Fibroblast of lung (primary cell): ENCODE measurements at regions not wholly inside any gene's neighbourhood (a gene's known extent, or its start where the extent isn't known, plus 50 kb on each side); places are given as distances from the start of the nearest gene placed in this dataset.
A peak's percentile ranks its signal among the peaks of the same experiment; 100 is the strongest.

ENCODE experiments used
- DNase-seq, 2 donors: peaks; one replicate each; pipeline versions ENCODE4 v3.0.0 to v3.0.0-alpha.2; 2010; ENCODE audit warnings: low read depth in 2 of 2
- H2AFZ ChIP-seq: 2 replicates; pipeline ENCODE4 v1.5.1; 2012; ENCODE audit warnings: low read length, control low read depth, inconsistent platforms
- H3K27ac ChIP-seq: 2 replicates; pipeline ENCODE4 v1.5.1; 2011; ENCODE audit warnings: low read length, control low read depth; ENCODE audit not compliant: insufficient read depth
- H3K27me3 ChIP-seq: 2 replicates; pipeline ENCODE4 v1.5.1; 2011; ENCODE audit warnings: mild to moderate bottlenecking, low read length; ENCODE audit not compliant: control insufficient read depth, insufficient read depth
- H3K36me3 ChIP-seq: 2 replicates; pipeline ENCODE4 v1.5.1; 2011; ENCODE audit warnings: low read length; ENCODE audit not compliant: control insufficient read depth, insufficient read depth
- H3K4me1 ChIP-seq: 2 replicates; pipeline ENCODE4 v1.5.1; 2011; ENCODE audit warnings: low read length; ENCODE audit not compliant: control insufficient read depth, insufficient read depth; ENCODE audit errors: extremely low read depth
- H3K4me2 ChIP-seq: 2 replicates; pipeline ENCODE4 v1.5.1; 2011; ENCODE audit warnings: low read length, control low read depth; ENCODE audit not compliant: insufficient read depth; ENCODE audit errors: extremely low read depth
- H3K4me3 ChIP-seq, 4 experiments: fragments of 200-600 bp in 1 of 4; sonication (generic) in 1 of 4; replicated peaks in 1 of 4; 2 replicates each; pipeline ENCODE4 v1.5.1; 2011 to 2016; ENCODE audit warnings: low read length in 4 of 4, low read depth in 3 of 4, mild to moderate bottlenecking in 3 of 4, control low read depth in 2 of 4, inconsistent platforms in 1 of 4, mixed read lengths in 1 of 4; ENCODE audit not compliant: insufficient read depth in 1 of 4; ENCODE audit errors: control extremely low read depth in 1 of 4
- H3K79me2 ChIP-seq: 2 replicates; pipeline ENCODE4 v1.5.1; 2012; ENCODE audit warnings: mild to moderate bottlenecking, low read length, inconsistent platforms; ENCODE audit not compliant: control insufficient read depth, insufficient read depth
- H3K9ac ChIP-seq: 2 replicates; pipeline ENCODE4 v1.5.1; 2011; ENCODE audit warnings: mild to moderate bottlenecking, low read length, control low read depth; ENCODE audit not compliant: insufficient read depth
- H3K9me3 ChIP-seq: 2 replicates; pipeline ENCODE4 v1.5.1; 2012; ENCODE audit warnings: low read depth, low read length; ENCODE audit not compliant: control insufficient read depth, insufficient read depth
- H4K20me1 ChIP-seq: 2 replicates; pipeline ENCODE4 v1.5.1; 2011; ENCODE audit warnings: low read length; ENCODE audit not compliant: control insufficient read depth, insufficient read depth; ENCODE audit errors: extremely low read depth
- EZH2 ChIP-seq: IDR thresholded peaks from 2 replicates; pipeline ENCODE4 v1.5.1; 2012; ENCODE audit warnings: low read length, control low read depth, mild to moderate bottlenecking; ENCODE audit errors: missing control alignments
- TF ChIP-seq, protein P1 (sequence below), 2 donors: IDR thresholded peaks in 1 of 2; conservative IDR thresholded peaks in 1 of 2; 1 replicate in 1 of 2; 2 replicates in 1 of 2; pipeline ENCODE4 v1.5.1; 2011 to 2012; ENCODE audit warnings: low read length in 2 of 2, control low read depth in 1 of 2, inconsistent platforms in 1 of 2, low read depth in 1 of 2, mild to moderate bottlenecking in 1 of 2

DNA sequence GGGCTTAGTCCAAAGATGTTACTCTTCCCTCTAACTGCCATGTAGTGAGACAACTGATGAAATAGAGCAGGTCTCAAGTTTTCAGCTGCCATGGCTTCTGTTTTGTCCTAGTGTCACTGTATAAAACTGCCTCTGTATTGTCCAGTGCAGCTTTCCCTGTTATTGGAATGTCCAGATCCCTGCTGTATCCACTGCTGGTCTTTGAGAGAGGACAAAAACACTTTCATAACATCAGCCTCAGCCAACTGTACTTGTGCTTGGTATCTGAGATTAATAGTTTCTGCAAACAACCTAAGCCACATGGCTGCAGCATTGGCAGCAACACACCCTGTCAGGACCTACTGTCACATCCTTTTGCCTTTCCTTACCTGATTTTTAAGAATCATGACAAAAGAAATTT lies 480.2 kb downstream of the LPIN1 start:
- no peak overlapping the region for H3K4me3 ChIP-seq
- TF ChIP-seq, protein P1, sequence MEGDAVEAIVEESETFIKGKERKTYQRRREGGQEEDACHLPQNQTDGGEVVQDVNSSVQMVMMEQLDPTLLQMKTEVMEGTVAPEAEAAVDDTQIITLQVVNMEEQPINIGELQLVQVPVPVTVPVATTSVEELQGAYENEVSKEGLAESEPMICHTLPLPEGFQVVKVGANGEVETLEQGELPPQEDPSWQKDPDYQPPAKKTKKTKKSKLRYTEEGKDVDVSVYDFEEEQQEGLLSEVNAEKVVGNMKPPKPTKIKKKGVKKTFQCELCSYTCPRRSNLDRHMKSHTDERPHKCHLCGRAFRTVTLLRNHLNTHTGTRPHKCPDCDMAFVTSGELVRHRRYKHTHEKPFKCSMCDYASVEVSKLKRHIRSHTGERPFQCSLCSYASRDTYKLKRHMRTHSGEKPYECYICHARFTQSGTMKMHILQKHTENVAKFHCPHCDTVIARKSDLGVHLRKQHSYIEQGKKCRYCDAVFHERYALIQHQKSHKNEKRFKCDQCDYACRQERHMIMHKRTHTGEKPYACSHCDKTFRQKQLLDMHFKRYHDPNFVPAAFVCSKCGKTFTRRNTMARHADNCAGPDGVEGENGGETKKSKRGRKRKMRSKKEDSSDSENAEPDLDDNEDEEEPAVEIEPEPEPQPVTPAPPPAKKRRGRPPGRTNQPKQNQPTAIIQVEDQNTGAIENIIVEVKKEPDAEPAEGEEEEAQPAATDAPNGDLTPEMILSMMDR (conservative IDR thresholded peaks at IDR 0.05 in 1 of 2, IDR thresholded peaks at IDR 0.05 in 1 of 2; ENCODE audit: low read depth in 1 of 2, low read length in 2 of 2) = no peak
- TF ChIP-seq EZH2 = no peak
- H3K4me1 ChIP-seq = no peaks in the 10 kb centered on the region
- H3K27ac ChIP-seq = no peak overlapping the region
- H3K9me3 ChIP-seq = no peaks in the 10 kb centered on the region
- no peaks in the 10 kb centered on the region for H3K27me3 ChIP-seq
- H2AFZ ChIP-seq = no peak overlapping the region
- H3K4me2 ChIP-seq = no peak overlapping the region
- H3K9ac ChIP-seq = no peak overlapping the region
- no peak for DNase-seq
- H3K36me3 ChIP-seq = no peaks in the 10 kb centered on the region
- H4K20me1 ChIP-seq = no peaks in the 10 kb centered on the region
- H3K79me2 ChIP-seq = no peaks in the 10 kb centered on the region

DNA sequence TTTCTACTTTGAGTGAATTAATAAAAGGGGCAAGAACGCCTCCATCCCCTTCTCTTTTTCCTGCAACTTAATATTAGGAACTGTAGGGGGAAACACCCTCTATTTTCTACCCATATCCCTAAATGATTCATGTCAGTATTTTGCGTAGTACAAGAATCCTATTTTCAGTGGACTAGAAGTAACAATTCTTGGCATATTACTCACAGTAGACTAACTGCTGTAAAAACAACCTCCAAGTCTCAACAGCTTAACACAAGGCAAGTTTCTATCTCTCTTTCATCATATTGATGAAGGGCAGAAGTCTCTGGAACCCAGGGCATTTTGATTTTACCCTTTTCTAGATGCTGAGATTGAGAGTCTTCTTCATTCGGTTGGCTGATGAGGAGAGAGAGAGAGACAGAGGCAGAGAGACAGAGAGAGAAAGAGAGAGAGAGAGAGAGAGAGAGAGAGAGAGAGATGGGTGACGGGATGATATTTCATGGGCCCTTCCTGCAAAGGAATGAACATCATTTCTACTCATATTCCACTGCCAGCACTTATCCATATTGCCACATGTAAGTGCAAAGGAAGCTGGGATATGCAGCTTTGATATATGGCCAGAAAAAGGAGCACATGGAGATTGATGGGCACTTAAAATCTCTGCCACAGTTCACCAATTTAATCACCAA lies 481.6 kb downstream of the LPIN1 start:
- H3K4me1 ChIP-seq = no peaks in the 10 kb centered on the region
- no peak overlapping the region for H2AFZ ChIP-seq
- H3K27me3 ChIP-seq = no peaks in the 10 kb centered on the region
- H3K27ac ChIP-seq = no peak overlapping the region
- no peak overlapping the region for H3K9ac ChIP-seq
- no peaks in the 10 kb centered on the region for H3K79me2 ChIP-seq
- H3K4me3 ChIP-seq = no peak overlapping the region
- TF ChIP-seq EZH2 = no peak
- TF ChIP-seq, protein P1 (conservative IDR thresholded peaks at IDR 0.05 in 1 of 2, IDR thresholded peaks at IDR 0.05 in 1 of 2; ENCODE audit: low read depth in 1 of 2, low read length in 2 of 2) = no peak
- H4K20me1 ChIP-seq = no peaks in the 10 kb centered on the region
- H3K36me3 ChIP-seq = no peaks in the 10 kb centered on the region
- H3K9me3 ChIP-seq = no peaks in the 10 kb centered on the region
- H3K4me2 ChIP-seq = no peak overlapping the region
- DNase-seq = peak; percentile 75 to 81

DNA sequence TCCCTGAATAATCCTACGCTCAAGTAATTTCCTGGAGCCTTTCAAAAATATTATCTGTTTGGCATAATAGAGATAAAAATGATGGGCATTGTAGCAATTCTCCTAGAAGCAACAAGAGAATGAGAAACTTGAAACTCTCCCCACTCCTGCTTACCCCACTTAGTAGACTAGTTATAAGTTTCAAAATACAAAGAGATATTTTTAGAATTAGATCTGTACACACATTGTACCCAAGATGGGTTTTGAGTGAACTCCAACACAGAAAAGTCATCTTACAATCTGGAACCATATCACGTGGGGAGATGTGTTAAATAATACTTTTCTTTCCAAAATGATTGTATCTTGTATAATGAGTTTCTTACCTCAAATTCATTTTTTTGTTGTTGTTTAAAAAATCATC lies 484.9 kb downstream of the LPIN1 start:
- TF ChIP-seq EZH2 = no peak
- TF ChIP-seq, protein P1 (conservative IDR thresholded peaks at IDR 0.05 in 1 of 2, IDR thresholded peaks at IDR 0.05 in 1 of 2; ENCODE audit: low read depth in 1 of 2, low read length in 2 of 2) = no peak
- Histone ChIP-seq H3K27me3 (no peaks in the 10 kb centered on the region), H3K9me3 (no peaks in the 10 kb centered on the region), H4K20me1 (no peaks in the 10 kb centered on the region), H3K9ac (no peak overlapping the region), H3K4me2 (no peak overlapping the region), H3K79me2 (no peaks in the 10 kb centered on the region), H3K4me3 (no peak overlapping the region), H2AFZ (no peak overlapping the region), H3K4me1 (no peaks in the 10 kb centered on the region), H3K27ac (no peak overlapping the region), H3K36me3 (no peaks in the 10 kb centered on the region)
- DNase-seq = peak in 1 of 2 donors; percentile 25
